ENCODE measurements at regions not wholly inside any gene's neighbourhood (a gene's known extent, or its start where the extent isn't known, plus 50 kb on each side); places are given as distances from the start of the nearest gene placed in this dataset.

- DNase-seq (ENCODE audit: low read depth): no peak
- H3K4me3 ChIP-seq (ENCODE audit: low read depth, low read length): no peak overlapping the region
- no peak for TF ChIP-seq CTCF (IDR thresholded peaks at IDR 0.05; ENCODE audit: insufficient read depth, low read depth, low read length)
- H3K27me3 ChIP-seq (ENCODE audit: control insufficient read depth, insufficient read depth, low read length): no peaks in the 10 kb centered on the region
- ChIA-PET POLR2A (no interaction called here), CTCF (interaction anchor here (1.3 to 1.5 kb wide), 3 partner anchors 10 to 71 kb away, joined by 3 to 9 read pairs (median 6); no protein-coding TSS in a partner anchor)
- no peaks in the 10 kb centered on the region for H3K36me3 ChIP-seq (ENCODE audit: control insufficient read depth, insufficient read depth, low read length)
Observed at GRCh38 chr5:147169399-147169798, 65.4 kb upstream of the STK32A start.

- ChIA-PET CTCF (interaction anchor here (1.4 to 1.5 kb wide), 2 partner anchors 19 to 71 kb away, joined by 3 to 6 read pairs; no protein-coding TSS in a partner anchor), POLR2A (no interaction called here)
- TF ChIP-seq CTCF (IDR thresholded peaks at IDR 0.05; ENCODE audit: insufficient read depth, low read depth, low read length): no peak
- no peak overlapping the region for H3K4me3 ChIP-seq (ENCODE audit: low read depth, low read length)
- DNase-seq (ENCODE audit: low read depth): no peak
- H3K36me3 ChIP-seq (ENCODE audit: control insufficient read depth, insufficient read depth, low read length): no peaks in the 10 kb centered on the region
- H3K27me3 ChIP-seq (ENCODE audit: control insufficient read depth, insufficient read depth, low read length): no peaks in the 10 kb centered on the region
Observed at GRCh38 chr5:147169901-147170300, 64.9 kb upstream of the STK32A start.

- no peak overlapping the region for H3K4me3 ChIP-seq (ENCODE audit: low read depth, low read length)
- CTCF ChIA-PET: no interaction called here
Observed at GRCh38 chr5:147170603-147171002, 64.2 kb upstream of the STK32A start.

GRCh38 chr5:147174671-147175265, 60.1 kb upstream of the STK32A start:
- ChIA-PET POLR2A (no interaction called here), CTCF (interaction anchor here (1.1 kb wide), 1 partner anchor 14 kb away, joined by 3 read pairs; no protein-coding TSS in a partner anchor)
- no peak for TF ChIP-seq CTCF (IDR thresholded peaks at IDR 0.05; ENCODE audit: insufficient read depth, low read depth, low read length)

More at GRCh38 chr5:147170603-147171002, 64.2 kb upstream of the STK32A start:
- no peak for DNase-seq (ENCODE audit: low read depth)
- no peaks in the 10 kb centered on the region for H3K36me3 ChIP-seq (ENCODE audit: control insufficient read depth, insufficient read depth, low read length)
- no peaks in the 10 kb centered on the region for H3K27me3 ChIP-seq (ENCODE audit: control insufficient read depth, insufficient read depth, low read length)
- no peak for TF ChIP-seq CTCF (IDR thresholded peaks at IDR 0.05; ENCODE audit: insufficient read depth, low read depth, low read length)
- POLR2A ChIA-PET: no interaction called here

GRCh38 chr5:147175516-147176097, 59.2 kb upstream of the STK32A start:
- no peak overlapping the region for H3K4me3 ChIP-seq (ENCODE audit: low read depth, low read length)
- CTCF ChIA-PET: interaction anchor here (0.7 to 3.1 kb wide), 2 partner anchors 11 to 13 kb away, joined by 4 to 12 read pairs; no protein-coding TSS in a partner anchor
- no peaks in the 10 kb centered on the region for H3K36me3 ChIP-seq (ENCODE audit: control insufficient read depth, insufficient read depth, low read length)
- TF ChIP-seq CTCF (IDR thresholded peaks at IDR 0.05; ENCODE audit: insufficient read depth, low read depth, low read length): no peak
- H3K27me3 ChIP-seq (ENCODE audit: control insufficient read depth, insufficient read depth, low read length): no peaks in the 10 kb centered on the region
- no peak for DNase-seq (ENCODE audit: low read depth)
- POLR2A ChIA-PET: no interaction called here

More at GRCh38 chr5:147174671-147175265, 60.1 kb upstream of the STK32A start:
- no peaks in the 10 kb centered on the region for H3K27me3 ChIP-seq (ENCODE audit: control insufficient read depth, insufficient read depth, low read length)
- no peak for DNase-seq (ENCODE audit: low read depth)
- no peaks in the 10 kb centered on the region for H3K36me3 ChIP-seq (ENCODE audit: control insufficient read depth, insufficient read depth, low read length)
- no peak overlapping the region for H3K4me3 ChIP-seq (ENCODE audit: low read depth, low read length)

Measured in BJ (cell line).